OCI-LY3 (cell line): ENCODE measurements at regions not wholly inside any gene's neighbourhood (a gene's known extent, or its start where the extent isn't known, plus 50 kb on each side); places are given as distances from the start of the nearest gene placed in this dataset.

ENCODE experiments used
- CTCF ChIP-seq: fragments of 200-600, 300-600 bp; sonication (generic); IDR thresholded peaks from 2 replicates; pipeline ENCODE4 v1.5.1; 2014; ENCODE audit warnings: antibody characterized with exemption, low read length, low read depth
- EZH2phosphoT487 ChIP-seq: fragments of 200-600 bp; shearing (Covaris generic); IDR thresholded peaks from 2 replicates; pipeline ENCODE4 v1.6.1; 2018; ENCODE audit warnings: antibody characterized with exemption, mixed run types, low read depth

GRCh38 chr13:50229960-50230661 lies 214.9 kb downstream of the KCNRG start:
- TF ChIP-seq CTCF (no peak), EZH2phosphoT487 (no peak)
